H9 (cell line): ENCODE measurements at regions not wholly inside any gene's neighbourhood (a gene's known extent, or its start where the extent isn't known, plus 50 kb on each side); places are given as distances from the start of the nearest gene placed in this dataset.

Experiments used
- DNase-seq: peaks from one replicate; pipeline ENCODE4 v3.0.0-alpha.2; 2017
- H2AFZ ChIP-seq: one replicate; pipeline ENCODE4 v1.6.1; 2013; ENCODE audit warnings: mild to moderate bottlenecking, low read length, control low read depth, moderate library complexity
- H2AK5ac ChIP-seq: 2 replicates; pipeline ENCODE4 v1.6.1; 2013; ENCODE audit warnings: low read length, control low read depth, mixed read lengths; ENCODE audit not compliant: insufficient read length
- H2BK120ac ChIP-seq: one replicate; pipeline ENCODE4 v1.6.1; 2013; ENCODE audit warnings: low read depth, mild to moderate bottlenecking, low read length, control low read depth, inconsistent platforms; ENCODE audit not compliant: poor library complexity, severe bottlenecking
- H2BK12ac ChIP-seq: 2 replicates; pipeline ENCODE4 v1.6.1; 2013; ENCODE audit warnings: low read length, control low read depth, mixed read lengths, low read depth; ENCODE audit not compliant: insufficient read length
- H2BK15ac ChIP-seq: 2 replicates; pipeline ENCODE4 v1.6.1; 2013; ENCODE audit warnings: low read depth, low read length, control low read depth
- H2BK20ac ChIP-seq: one replicate; pipeline ENCODE4 v1.6.1; 2013; ENCODE audit warnings: low read depth, mild to moderate bottlenecking, low read length, control low read depth, inconsistent platforms; ENCODE audit not compliant: poor library complexity, severe bottlenecking
- H2BK5ac ChIP-seq: 2 replicates; pipeline ENCODE4 v1.6.1; 2013; ENCODE audit warnings: low read length, control low read depth, mixed read lengths; ENCODE audit not compliant: insufficient read length
- H3K14ac ChIP-seq: 2 replicates; pipeline ENCODE4 v1.6.1; 2013; ENCODE audit warnings: low read length, control low read depth; ENCODE audit not compliant: insufficient read depth
- H3K18ac ChIP-seq: 2 replicates; pipeline ENCODE4 v1.6.1; 2013; ENCODE audit warnings: low read depth, mild to moderate bottlenecking, mixed read lengths, low read length, control low read depth; ENCODE audit not compliant: insufficient read length
- H3K23ac ChIP-seq: 2 replicates; pipeline ENCODE4 v1.6.1; 2013; ENCODE audit warnings: low read length, control low read depth, mixed read lengths, low read depth; ENCODE audit not compliant: insufficient read length
- H3K23me2 ChIP-seq: 2 replicates; pipeline ENCODE4 v1.6.1; 2013; ENCODE audit warnings: low read depth, mild to moderate bottlenecking, mixed read lengths, low read length, control low read depth; ENCODE audit not compliant: insufficient read length, poor library complexity, severe bottlenecking
- H3K27ac ChIP-seq: 2 replicates; pipeline ENCODE4 v1.5.1; 2013; ENCODE audit warnings: low read length, control low read depth, mixed read lengths, low read depth; ENCODE audit not compliant: insufficient read length
- H3K27me3 ChIP-seq: 2 replicates; pipeline ENCODE4 v1.6.1; 2013; ENCODE audit warnings: low read length, control low read depth, inconsistent platforms; ENCODE audit not compliant: insufficient read depth
- H3K4ac ChIP-seq: 2 replicates; pipeline ENCODE4 v1.6.1; 2013; ENCODE audit warnings: low read depth, mild to moderate bottlenecking, control low read depth, inconsistent platforms, low read length, moderate library complexity
- H3K4me1 ChIP-seq: 2 replicates; pipeline ENCODE4 v1.6.1; 2013; ENCODE audit warnings: low read length, control low read depth, inconsistent platforms; ENCODE audit not compliant: insufficient read depth
- H3K4me2 ChIP-seq: 2 replicates; pipeline ENCODE4 v1.6.1; 2013; ENCODE audit warnings: low read length, control low read depth, mixed read lengths; ENCODE audit not compliant: insufficient read length, insufficient read depth
- H3K56ac ChIP-seq: 2 replicates; pipeline ENCODE4 v1.6.1; 2013; ENCODE audit warnings: low read depth, mild to moderate bottlenecking, mixed read lengths, low read length, control low read depth; ENCODE audit not compliant: insufficient read length
- H3K79me1 ChIP-seq: 2 replicates; pipeline ENCODE4 v1.6.1; 2013; ENCODE audit warnings: low read depth, mild to moderate bottlenecking, moderate library complexity, low read length, control low read depth, inconsistent platforms; ENCODE audit not compliant: insufficient read depth, poor library complexity, severe bottlenecking
- H3K79me2 ChIP-seq: 2 replicates; pipeline ENCODE4 v1.6.1; 2013; ENCODE audit warnings: low read length, control low read depth, inconsistent platforms; ENCODE audit not compliant: insufficient read depth
- H3K9ac ChIP-seq: 2 replicates; pipeline ENCODE4 v1.6.1; 2013; ENCODE audit warnings: low read length, control low read depth, mixed read lengths; ENCODE audit not compliant: insufficient read length; ENCODE audit errors: extremely low read depth
- H3K9me3 ChIP-seq: one replicate; pipeline ENCODE4 v1.6.1; 2013; ENCODE audit warnings: low read depth, low read length, inconsistent platforms; ENCODE audit not compliant: control insufficient read depth
- H3T11ph ChIP-seq: one replicate; pipeline ENCODE4 v1.6.1; 2013; ENCODE audit warnings: mild to moderate bottlenecking, low read length, control low read depth, inconsistent platforms
- H4K20me1 ChIP-seq: one replicate; pipeline ENCODE4 v1.6.1; 2013; ENCODE audit not compliant: control insufficient read depth, insufficient read length, insufficient read depth
- H4K5ac ChIP-seq: 2 replicates; pipeline ENCODE4 v1.6.1; 2013; ENCODE audit warnings: low read depth, mild to moderate bottlenecking, mixed read lengths, low read length, control low read depth; ENCODE audit not compliant: insufficient read length
- H4K8ac ChIP-seq: replicated peaks from 2 replicates; pipeline ENCODE4 v1.6.1; 2013; ENCODE audit warnings: low read length, control low read depth, mixed read lengths, low read depth; ENCODE audit not compliant: insufficient read length
- H4K91ac ChIP-seq: 2 replicates; pipeline ENCODE4 v1.6.1; 2013; ENCODE audit warnings: low read depth, mild to moderate bottlenecking, moderate library complexity, mixed read lengths, low read length, control low read depth; ENCODE audit not compliant: insufficient read length
- H3K27ac Mint-ChIP-seq, 3 experiments: 2 replicates in 2 of 3; 3 replicates in 1 of 3; pipeline ENCODE4 v1.8.0; 2020 to 2021; ENCODE audit warnings: mixed read lengths in 3 of 3, mild to moderate bottlenecking in 1 of 3, moderate library complexity in 1 of 3
- H3K27me3 Mint-ChIP-seq: 2 replicates; pipeline ENCODE4 v1.8.0; 2021; ENCODE audit warnings: low read depth, mild to moderate bottlenecking, moderate library complexity, mixed read lengths
- H3K36me3 Mint-ChIP-seq, 3 experiments: 2 replicates in 2 of 3; 3 replicates in 1 of 3; pipeline ENCODE4 v1.8.0; 2020 to 2021; ENCODE audit warnings: low read depth in 3 of 3, mixed read lengths in 3 of 3; ENCODE audit not compliant: insufficient read depth in 1 of 3
- H3K4me1 Mint-ChIP-seq, 2 experiments: 2 replicates each; pipeline ENCODE4 v1.8.0; 2020; ENCODE audit warnings: mixed read lengths in 2 of 2
- H3K4me3 Mint-ChIP-seq, 2 experiments: 2 replicates in 1 of 2; 3 replicates in 1 of 2; pipeline ENCODE4 v1.8.0; 2020 to 2021; ENCODE audit warnings: mild to moderate bottlenecking in 2 of 2, mixed read lengths in 2 of 2, moderate library complexity in 1 of 2
- H3K9me3 Mint-ChIP-seq, 2 experiments: 2 replicates in 1 of 2; 3 replicates in 1 of 2; pipeline ENCODE4 v1.8.0; 2020; ENCODE audit warnings: mild to moderate bottlenecking in 2 of 2, mixed read lengths in 2 of 2, moderate library complexity in 1 of 2
- CTCF ChIP-seq: fragments of 200-600 bp; sonication (generic); conservative IDR thresholded peaks from 3 replicates; pipeline ENCODE4 v1.8.0; 2021; ENCODE audit warnings: antibody characterized with exemption, mild to moderate bottlenecking
- WGBS: extraction: QIAGEN DNeasy Blood & Tissue Kit; methylation state at CpG from one replicate; pipeline ENCODE4 v1.1.7; 2013; ENCODE audit warnings: missing lambda C conversion rate, low lambda C conversion rate, mixed read lengths; ENCODE audit not compliant: insufficient read length; ENCODE audit errors: extremely low coverage; 5-methylcytosine and 5-hydroxymethylcytosine counted together

- Mint-ChIP-seq H3K36me3 (no peaks in the 10 kb centered on the region), H3K4me1 (peaks cover 38 to 44% of the 10 kb centered on the region in 2 experiments), H3K27me3 (no peaks in the 10 kb centered on the region; the same call in 1 of the 2 replicates), H3K4me3 (peak overlapping the region in 1 of 2 experiments; percentile 46; a peak in 1 of 5 replicates), H3K9me3 (no peaks in the 10 kb centered on the region), H3K27ac (peak overlapping the region in 1 of 3 experiments; percentile 24; a peak in 1 of 7 replicates)
- Histone ChIP-seq H4K5ac (no peak overlapping the region), H3K23ac (no peak overlapping the region), H3K4ac (no peak overlapping the region), H4K8ac (no peak overlapping the region), H3K79me1 (no peaks in the 10 kb centered on the region), H2BK15ac (no peak overlapping the region), H3K56ac (no peak overlapping the region), H2AFZ (no peak overlapping the region), H3K23me2 (no peaks in the 10 kb centered on the region), H3K27me3 (no peaks in the 10 kb centered on the region), H2BK20ac (no peak overlapping the region), H4K20me1 (no peaks in the 10 kb centered on the region), H3K4me1 (peaks cover 11% of the 10 kb centered on the region; the same call in 1 of the 2 replicates), H2BK5ac (no peak overlapping the region), H3K79me2 (no peaks in the 10 kb centered on the region), H3K27ac (no peak overlapping the region), H3T11ph (no peak overlapping the region), H3K4me2 (no peak overlapping the region), H3K9me3 (no peaks in the 10 kb centered on the region), H2AK5ac (no peak overlapping the region), H3K14ac (peak overlapping the region; percentile 23; the same call in 1 of the 2 replicates), H3K18ac (peak overlapping the region; percentile 1), H2BK120ac (no peak overlapping the region), H3K9ac (no peak overlapping the region), H2BK12ac (no peak overlapping the region), H4K91ac (no peak overlapping the region)
- WGBS = no CpG with 5 or more reads among the region's 9 CpGs
- no peak for TF ChIP-seq CTCF
- DNase-seq = no peak
These were observed 89.6 kb upstream of the C7orf33 start for GRCh38 chr7:148500978-148501377.
